ENCODE measurements at regions not wholly inside any gene's neighbourhood (a gene's known extent, or its start where the extent isn't known, plus 50 kb on each side); places are given as distances from the start of the nearest gene placed in this dataset.
"Not testable (repeated sequence)": the region's sequence is repeated elsewhere in the genome, so short reads cannot be mapped to it uniquely, and the experiment has no call there.

- Mint-ChIP-seq H3K4me1 (peaks cover 40% of the 10 kb centered on the region), H3K4me3 (no peak overlapping the region), H3K9me3 (peaks cover 14% of the 10 kb centered on the region), H3K27me3 (ENCODE audit: low read depth) (no peaks in the 10 kb centered on the region), H3K27ac (peak overlapping the region in 2 of 3 experiments; percentile 12 to 29), H3K36me3 (ENCODE audit: low read depth) (no peaks in the 10 kb centered on the region)
- TF ChIP-seq, protein P1, sequence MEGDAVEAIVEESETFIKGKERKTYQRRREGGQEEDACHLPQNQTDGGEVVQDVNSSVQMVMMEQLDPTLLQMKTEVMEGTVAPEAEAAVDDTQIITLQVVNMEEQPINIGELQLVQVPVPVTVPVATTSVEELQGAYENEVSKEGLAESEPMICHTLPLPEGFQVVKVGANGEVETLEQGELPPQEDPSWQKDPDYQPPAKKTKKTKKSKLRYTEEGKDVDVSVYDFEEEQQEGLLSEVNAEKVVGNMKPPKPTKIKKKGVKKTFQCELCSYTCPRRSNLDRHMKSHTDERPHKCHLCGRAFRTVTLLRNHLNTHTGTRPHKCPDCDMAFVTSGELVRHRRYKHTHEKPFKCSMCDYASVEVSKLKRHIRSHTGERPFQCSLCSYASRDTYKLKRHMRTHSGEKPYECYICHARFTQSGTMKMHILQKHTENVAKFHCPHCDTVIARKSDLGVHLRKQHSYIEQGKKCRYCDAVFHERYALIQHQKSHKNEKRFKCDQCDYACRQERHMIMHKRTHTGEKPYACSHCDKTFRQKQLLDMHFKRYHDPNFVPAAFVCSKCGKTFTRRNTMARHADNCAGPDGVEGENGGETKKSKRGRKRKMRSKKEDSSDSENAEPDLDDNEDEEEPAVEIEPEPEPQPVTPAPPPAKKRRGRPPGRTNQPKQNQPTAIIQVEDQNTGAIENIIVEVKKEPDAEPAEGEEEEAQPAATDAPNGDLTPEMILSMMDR (IDR thresholded peaks at IDR 0.05; ENCODE audit: unreplicated experiment in 3 of 3): no peak
Measured at GRCh38 chr18:10354890-10355289, 99.5 kb upstream of the APCDD1 start.

DNA sequence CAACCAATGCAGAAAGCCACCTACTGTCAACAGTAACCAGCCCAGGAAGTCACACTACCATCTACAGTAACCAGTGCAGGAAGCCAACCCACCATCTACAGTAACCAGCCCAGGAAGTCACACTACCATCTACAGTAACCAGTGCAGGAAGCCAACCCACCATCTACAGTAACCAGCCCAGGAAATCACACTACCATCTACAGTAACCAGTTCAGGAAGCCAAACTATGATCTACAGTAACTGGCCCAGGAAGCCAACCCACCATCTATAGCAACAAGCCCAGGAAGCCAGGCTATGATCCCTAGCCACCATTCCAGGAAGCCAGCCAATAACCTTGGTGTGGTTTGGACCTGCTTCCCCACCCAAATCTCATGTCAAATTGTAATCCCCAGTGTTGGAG is 97.4 kb upstream of the APCDD1 start:
- peaks cover 32% of the 10 kb centered on the region for H3K4me1 Mint-ChIP-seq
- not testable (repeated sequence) for H3K27ac Mint-ChIP-seq; H3K4me3 Mint-ChIP-seq; H3K36me3 Mint-ChIP-seq (ENCODE audit: low read depth); H3K27me3 Mint-ChIP-seq (ENCODE audit: low read depth)
- H3K9me3 Mint-ChIP-seq: peaks cover 14% of the 10 kb centered on the region

GRCh38 chr18:10361660-10362059 is 92.8 kb upstream of the APCDD1 start:
- Mint-ChIP-seq H3K4me1 (no peaks in the 10 kb centered on the region), H3K27me3 (ENCODE audit: low read depth) (no peaks in the 10 kb centered on the region), H3K36me3 (ENCODE audit: low read depth) (no peaks in the 10 kb centered on the region), H3K4me3 (no peak overlapping the region), H3K9me3 (peaks cover 14% of the 10 kb centered on the region), H3K27ac (no peak overlapping the region)
- TF ChIP-seq, protein P1 (IDR thresholded peaks at IDR 0.05; ENCODE audit: unreplicated experiment in 3 of 3): no peak

DNA sequence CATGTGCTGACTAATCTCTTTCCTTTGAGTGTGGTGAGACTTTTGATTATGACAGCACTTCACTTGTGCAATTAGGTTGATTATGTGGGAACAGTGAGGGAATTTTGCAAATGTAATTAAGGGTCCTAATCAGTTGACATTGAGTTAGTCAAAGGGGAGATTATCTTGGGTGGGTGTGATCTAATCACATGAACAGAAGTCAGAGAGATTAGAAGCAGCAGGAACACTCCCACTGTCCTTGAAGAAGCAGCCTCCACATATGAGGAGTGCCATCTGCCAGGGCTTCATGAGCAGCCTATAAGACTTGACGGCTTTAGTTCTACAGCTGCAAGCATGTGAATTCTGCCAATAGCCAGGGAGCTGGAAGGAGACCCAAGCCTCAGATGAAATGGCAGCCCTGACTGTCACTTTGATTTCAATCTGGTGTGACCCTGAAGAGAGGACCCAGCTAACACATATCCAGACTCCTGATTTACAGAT is 89.4 kb upstream of the APCDD1 start:
- Mint-ChIP-seq H3K9me3 (peaks cover 9% of the 10 kb centered on the region), H3K36me3 (ENCODE audit: low read depth) (no peaks in the 10 kb centered on the region), H3K27me3 (ENCODE audit: low read depth) (peaks cover 15% of the 10 kb centered on the region), H3K27ac (no peak overlapping the region), H3K4me3 (no peak overlapping the region), H3K4me1 (no peaks in the 10 kb centered on the region)
- TF ChIP-seq, protein P1 (IDR thresholded peaks at IDR 0.05; ENCODE audit: unreplicated experiment in 3 of 3): no peak

DNA sequence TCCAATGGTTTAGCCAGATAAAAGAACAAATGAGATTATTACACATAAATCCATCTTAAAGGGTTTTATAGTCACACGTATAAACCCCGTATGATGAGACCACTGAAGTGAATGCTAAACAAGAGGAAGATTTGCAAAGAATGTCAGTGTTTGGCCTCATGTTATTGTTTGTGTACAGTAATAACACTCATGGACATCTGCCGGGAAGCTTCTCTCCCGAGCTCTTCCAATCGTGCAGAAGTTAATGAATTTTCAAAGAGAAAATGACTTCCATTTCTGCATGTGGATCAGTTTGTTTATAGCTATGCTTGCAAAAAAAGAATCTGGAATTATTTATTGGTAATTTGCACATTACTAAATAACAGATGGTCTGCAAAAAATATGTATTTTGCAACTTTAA is 88.5 kb upstream of the APCDD1 start:
- Mint-ChIP-seq H3K9me3 (peaks cover 9% of the 10 kb centered on the region), H3K4me3 (no peak overlapping the region), H3K4me1 (no peaks in the 10 kb centered on the region), H3K27ac (no peak overlapping the region), H3K27me3 (ENCODE audit: low read depth) (peaks cover 18% of the 10 kb centered on the region), H3K36me3 (ENCODE audit: low read depth) (no peaks in the 10 kb centered on the region)
- TF ChIP-seq, protein P1 (IDR thresholded peaks at IDR 0.05; ENCODE audit: unreplicated experiment in 3 of 3): no peak

DNA sequence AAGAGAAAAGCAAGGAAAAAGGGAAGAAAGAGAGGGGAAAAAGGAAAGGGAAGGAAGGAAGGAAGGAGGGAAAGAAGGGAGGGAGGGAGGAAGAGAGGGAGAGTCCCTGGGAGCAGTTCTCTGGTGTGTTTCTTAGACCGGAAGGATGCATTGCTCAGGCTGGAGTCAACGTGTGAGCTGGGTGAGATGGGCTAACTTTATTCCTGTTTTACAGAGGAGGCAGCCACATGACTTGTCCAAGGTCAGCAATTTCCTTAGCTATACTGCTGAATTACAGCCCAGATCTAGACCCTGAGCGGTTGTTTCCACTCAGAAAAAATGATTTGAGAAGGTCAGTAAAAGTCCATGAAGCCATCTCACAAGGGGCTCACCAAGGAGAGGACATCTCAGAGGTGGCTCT is 86.6 kb upstream of the APCDD1 start:
- TF ChIP-seq, protein P1 (IDR thresholded peaks at IDR 0.05; ENCODE audit: unreplicated experiment in 3 of 3): no peak
- no peak overlapping the region for H3K4me3 Mint-ChIP-seq
- peaks cover 7% of the 10 kb centered on the region for H3K9me3 Mint-ChIP-seq
- no peaks in the 10 kb centered on the region for H3K4me1 Mint-ChIP-seq
- H3K36me3 Mint-ChIP-seq (ENCODE audit: low read depth): no peaks in the 10 kb centered on the region
- H3K27ac Mint-ChIP-seq: no peak overlapping the region
- H3K27me3 Mint-ChIP-seq (ENCODE audit: low read depth): peaks cover 27% of the 10 kb centered on the region

All from nephron (organoid).